ENCODE measurements at regions not wholly inside any gene's neighbourhood (a gene's known extent, or its start where the extent isn't known, plus 50 kb on each side); places are given as distances from the start of the nearest gene placed in this dataset.

- TF ChIP-seq, protein P1, sequence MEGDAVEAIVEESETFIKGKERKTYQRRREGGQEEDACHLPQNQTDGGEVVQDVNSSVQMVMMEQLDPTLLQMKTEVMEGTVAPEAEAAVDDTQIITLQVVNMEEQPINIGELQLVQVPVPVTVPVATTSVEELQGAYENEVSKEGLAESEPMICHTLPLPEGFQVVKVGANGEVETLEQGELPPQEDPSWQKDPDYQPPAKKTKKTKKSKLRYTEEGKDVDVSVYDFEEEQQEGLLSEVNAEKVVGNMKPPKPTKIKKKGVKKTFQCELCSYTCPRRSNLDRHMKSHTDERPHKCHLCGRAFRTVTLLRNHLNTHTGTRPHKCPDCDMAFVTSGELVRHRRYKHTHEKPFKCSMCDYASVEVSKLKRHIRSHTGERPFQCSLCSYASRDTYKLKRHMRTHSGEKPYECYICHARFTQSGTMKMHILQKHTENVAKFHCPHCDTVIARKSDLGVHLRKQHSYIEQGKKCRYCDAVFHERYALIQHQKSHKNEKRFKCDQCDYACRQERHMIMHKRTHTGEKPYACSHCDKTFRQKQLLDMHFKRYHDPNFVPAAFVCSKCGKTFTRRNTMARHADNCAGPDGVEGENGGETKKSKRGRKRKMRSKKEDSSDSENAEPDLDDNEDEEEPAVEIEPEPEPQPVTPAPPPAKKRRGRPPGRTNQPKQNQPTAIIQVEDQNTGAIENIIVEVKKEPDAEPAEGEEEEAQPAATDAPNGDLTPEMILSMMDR (IDR thresholded peaks at IDR 0.05): no peak
- no peak for TF ChIP-seq POLR2A (IDR thresholded peaks at IDR 0.05)
These were observed 99.0 kb upstream of the DDHD1 start for GRCh38 chr14:53252141-53252540.
